ENCODE measurements at regions not wholly inside any gene's neighbourhood (a gene's known extent, or its start where the extent isn't known, plus 50 kb on each side); places are given as distances from the start of the nearest gene placed in this dataset.

DNA sequence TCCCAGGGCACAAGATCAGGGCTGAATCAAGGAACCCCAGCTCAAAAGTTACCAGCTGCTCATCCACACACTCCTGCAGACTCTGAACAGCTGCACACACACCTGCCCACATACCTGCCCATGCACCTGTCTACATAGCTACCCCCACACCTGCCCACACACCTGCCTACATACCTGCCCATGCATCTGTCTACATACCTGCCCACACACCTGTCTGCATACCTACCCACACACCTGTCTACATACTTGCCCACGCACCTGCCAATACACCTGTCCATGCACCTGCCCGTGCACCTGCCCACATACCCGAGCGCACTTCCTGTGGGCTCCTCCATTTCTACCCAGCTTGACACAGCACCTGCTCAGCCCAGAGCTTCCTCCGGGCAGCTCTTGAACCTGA is 122.8 kb upstream of the AGAP1 start:
- no peak for DNase-seq

DNA sequence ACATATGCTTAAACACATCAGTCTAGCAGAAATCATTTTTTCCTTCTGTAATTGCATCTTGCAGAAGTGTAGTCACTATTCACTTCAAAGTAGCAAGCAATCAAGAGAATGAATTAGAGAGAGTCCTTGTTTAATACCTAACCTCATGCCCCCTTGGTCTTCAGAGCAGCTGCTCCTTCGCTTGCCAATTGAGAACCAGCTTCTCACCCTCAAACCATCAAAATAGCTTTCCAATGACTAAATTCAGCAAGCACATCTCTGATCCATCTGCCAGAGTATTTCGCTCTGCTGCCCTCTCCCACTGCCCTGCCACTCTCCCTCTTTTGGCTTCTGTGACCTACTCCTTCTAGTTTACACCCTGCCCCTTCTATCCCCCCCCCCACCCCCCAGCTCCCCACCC is 120.7 kb upstream of the AGAP1 start:
- DNase-seq: no peak

DNA sequence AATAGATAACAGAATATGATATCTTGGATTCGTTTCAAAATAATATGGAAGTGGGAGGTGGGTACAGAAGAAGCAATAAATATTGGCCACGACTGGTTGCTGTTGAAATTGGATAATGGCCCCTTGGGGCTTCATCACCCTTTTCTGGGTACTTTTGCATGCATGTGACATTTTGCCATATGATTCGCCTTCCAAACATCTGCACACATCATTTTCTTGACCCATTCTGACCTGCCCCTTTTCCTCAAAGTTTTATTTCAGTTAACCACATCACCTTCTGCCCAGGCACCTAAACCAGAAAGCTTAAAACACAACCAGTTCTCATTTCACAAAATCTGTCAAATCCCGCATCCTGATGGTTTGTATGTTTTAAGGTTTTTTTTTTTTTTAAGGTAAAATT is 116.7 kb upstream of the AGAP1 start:
- no peak for DNase-seq

DNA sequence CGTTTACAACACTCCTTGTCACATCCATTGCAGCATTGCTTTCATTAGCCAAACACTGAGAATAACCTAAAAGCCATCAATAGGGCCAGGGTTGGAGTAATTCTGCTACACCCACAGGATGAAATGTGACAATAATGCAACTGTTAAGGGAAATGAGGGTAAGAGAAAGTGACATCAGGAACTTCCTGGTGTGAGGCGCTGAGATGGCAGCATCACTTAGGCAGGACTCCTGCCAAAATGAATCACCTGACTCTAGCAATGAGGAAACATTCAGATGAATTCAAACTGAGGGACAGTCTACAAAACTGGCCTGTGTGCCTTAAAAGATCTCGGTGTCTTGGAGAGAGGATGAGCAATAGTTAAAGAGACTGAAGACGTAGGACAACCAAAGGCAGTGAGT is 115.6 kb upstream of the AGAP1 start:
- DNase-seq: no peak

- DNase-seq: no peak
These were observed 114.9 kb upstream of the AGAP1 start for GRCh38 chr2:235378944-235379343.

- no peak for DNase-seq
These were observed 112.5 kb upstream of the AGAP1 start for GRCh38 chr2:235381261-235381912.

- no peak for DNase-seq
These were observed 111.7 kb upstream of the AGAP1 start for GRCh38 chr2:235382179-235382578.

GRCh38 chr2:235382601-235383000 is 111.2 kb upstream of the AGAP1 start:
- no peak for DNase-seq

- DNase-seq: no peak
These were observed 110.5 kb upstream of the AGAP1 start for GRCh38 chr2:235383272-235383843.

DNA sequence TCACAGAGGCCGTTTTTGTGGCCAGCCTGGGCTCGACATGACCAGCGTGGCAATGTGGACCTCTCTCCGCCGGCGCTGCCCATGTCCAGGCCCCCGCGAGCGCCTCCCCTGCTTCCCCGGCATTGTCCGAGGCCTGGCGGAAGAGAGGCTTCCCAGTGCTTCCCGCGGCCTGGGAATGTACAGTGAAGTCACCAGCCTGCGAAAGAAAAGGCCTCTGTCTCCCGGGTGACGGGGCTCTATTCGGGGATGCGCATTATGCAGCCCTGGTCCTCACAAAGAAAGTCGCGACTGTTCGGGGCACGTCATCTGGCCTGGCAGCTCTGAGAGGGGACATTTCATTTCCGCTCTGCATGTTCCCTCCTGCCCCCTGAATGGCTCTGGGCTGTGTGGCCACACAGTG is 109.2 kb upstream of the AGAP1 start:
- DNase-seq: no peak

- no peak for DNase-seq
These were observed 104.2 kb upstream of the AGAP1 start for GRCh38 chr2:235389626-235390025.

DNA sequence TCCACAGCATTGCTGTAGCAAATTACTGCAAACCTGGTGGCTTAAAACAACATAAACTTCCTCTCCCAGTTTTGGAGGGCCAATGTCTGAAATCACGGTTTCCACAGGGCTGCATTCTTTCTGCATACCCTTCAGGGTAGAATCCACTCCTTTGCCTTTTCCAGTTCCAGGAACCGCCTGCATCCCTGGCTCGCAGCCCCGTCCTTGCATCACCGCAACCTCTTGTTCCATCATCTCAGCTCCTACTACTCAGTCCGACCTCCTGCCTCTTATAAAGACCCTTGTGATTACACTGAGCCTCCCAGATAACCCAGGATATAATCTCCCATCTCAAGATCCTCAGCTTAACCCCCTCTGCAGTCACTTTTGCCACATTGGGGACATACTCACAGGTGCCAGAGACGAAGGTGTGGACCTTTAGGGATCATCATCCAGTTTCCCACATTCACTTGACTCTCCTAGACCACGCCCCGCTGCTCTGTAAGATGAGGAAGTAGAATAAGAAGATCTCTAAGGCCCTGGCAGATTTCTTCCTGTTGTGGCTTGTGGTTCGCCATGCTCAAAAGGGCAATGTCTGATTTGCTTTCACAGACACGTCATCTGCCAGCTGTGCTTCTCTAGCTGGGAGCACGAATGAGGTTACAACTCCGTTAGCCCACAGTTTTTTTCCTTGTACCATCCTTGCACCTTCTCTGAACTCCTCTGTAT is 103.6 kb upstream of the AGAP1 start:
- DNase-seq: no peak

GRCh38 chr2:235390816-235391194 is 103.0 kb upstream of the AGAP1 start:
- DNase-seq: no peak

DNA sequence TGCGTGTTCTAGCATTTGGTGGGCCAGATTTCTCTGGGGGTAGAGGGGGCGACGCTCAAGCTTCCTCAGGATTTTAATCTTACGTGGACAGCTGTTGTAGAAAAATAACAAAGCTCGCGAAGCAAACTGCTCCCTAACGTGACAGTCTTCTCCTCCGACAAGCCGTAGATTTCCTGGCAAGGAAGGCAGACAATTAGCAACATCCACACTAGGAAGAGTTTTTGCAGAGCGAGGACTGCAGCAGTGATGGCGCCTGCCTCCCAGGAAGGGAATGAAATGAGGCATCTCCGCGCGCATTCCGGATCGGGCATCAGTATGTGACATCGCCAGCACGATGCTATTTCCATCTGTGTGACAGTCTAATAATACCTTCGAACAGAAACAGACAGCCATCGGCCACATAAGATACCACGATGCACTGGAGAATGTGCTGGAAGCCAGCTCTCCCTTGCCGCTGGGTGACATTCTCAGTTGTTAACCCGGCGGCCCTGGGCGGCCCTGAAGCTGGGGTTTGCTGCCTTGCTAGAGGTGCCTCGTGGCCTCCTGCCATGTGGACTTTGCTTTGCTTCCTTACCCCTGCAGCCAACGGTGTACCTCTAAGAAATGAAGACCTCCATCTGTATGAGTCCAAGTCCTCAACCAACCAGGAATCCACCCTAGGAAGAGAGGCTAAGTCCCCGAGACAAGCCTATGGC is 101.8 kb upstream of the AGAP1 start:
- DNase-seq: no peak

GRCh38 chr2:235394278-235394828 is 99.5 kb upstream of the AGAP1 start:
- no peak for DNase-seq

GRCh38 chr2:235396071-235396846 is 97.6 kb upstream of the AGAP1 start:
- no peak for DNase-seq

GRCh38 chr2:235398321-235398720 is 95.5 kb upstream of the AGAP1 start:
- no peak for DNase-seq

DNA sequence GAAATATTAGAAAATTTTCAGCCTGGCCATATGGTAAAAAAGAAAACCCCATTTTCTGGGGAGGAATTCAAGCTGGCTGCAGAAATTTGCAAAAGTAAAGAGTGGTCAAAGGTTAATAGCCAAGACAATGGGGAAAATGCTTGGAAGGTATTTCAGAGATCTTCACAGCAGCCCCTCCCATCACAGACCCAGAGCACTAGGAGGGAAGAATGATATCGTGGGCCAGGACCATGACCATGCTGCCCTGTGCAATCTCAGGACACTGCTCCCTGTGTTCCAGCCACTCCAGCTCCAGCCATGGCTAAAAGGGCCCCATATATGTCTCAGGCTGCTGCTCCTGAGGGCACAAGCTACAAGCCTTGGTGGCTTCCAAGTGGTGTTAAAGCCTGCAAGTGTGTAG is 93.9 kb upstream of the AGAP1 start:
- DNase-seq: no peak

- DNase-seq: no peak
These were observed 91.4 kb upstream of the AGAP1 start for GRCh38 chr2:235402422-235402821.

DNA sequence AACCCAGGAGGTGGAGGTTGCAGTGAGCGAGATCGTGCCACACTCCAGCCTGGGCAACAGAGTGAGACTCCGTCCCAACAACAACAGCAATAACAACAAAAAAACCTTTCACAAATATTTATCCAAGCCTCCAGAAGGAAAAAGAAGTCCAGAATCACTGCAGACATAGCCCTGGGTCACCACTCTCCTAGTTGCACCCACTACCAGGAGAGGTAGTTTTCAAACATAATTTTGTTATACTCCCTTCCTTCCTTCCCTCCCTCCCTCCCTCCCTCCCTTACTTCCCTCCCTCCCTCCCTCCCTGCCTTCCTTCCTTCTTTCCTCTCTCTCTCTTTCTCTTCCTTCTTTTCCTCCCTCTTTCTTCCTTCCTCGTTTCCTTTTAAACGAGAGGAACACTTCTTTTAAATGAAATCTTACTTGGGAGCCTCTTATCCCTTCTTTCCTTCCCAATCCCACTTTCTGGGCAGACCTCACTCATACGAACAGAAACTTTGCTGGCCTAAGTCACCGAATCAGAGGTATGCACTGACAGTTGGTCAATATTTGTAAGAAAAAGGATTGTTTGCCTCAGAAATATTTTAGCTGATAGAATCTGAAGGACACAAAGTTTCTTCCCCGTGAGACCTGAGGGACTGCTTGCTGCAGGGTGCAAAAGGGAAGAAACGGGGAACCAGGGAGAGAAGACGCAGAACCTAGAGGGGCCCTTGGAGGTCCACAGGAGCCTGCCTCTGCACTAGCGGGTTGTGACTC is 88.1 kb upstream of the AGAP1 start:
- no peak for DNase-seq

DNA sequence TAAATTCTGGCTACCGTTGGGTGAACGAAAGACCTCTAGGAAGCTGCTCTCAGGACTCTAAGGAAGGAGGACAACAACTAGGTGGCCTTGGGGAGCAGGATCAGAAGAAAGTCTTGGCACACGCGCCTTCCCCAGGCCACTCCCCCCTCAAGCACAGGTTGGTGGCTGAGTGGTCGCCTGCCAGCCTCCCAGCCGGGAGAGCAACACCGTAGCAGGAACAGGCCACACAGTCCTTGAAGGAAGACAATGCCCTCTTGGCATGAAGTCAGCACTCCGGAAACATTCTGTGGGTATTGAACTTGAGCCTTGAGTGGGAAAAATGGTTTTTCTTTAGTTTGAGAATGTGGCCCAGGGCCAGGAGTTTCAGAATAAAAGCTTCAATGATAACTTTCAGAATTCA is 87.4 kb upstream of the AGAP1 start:
- DNase-seq: no peak

DNA sequence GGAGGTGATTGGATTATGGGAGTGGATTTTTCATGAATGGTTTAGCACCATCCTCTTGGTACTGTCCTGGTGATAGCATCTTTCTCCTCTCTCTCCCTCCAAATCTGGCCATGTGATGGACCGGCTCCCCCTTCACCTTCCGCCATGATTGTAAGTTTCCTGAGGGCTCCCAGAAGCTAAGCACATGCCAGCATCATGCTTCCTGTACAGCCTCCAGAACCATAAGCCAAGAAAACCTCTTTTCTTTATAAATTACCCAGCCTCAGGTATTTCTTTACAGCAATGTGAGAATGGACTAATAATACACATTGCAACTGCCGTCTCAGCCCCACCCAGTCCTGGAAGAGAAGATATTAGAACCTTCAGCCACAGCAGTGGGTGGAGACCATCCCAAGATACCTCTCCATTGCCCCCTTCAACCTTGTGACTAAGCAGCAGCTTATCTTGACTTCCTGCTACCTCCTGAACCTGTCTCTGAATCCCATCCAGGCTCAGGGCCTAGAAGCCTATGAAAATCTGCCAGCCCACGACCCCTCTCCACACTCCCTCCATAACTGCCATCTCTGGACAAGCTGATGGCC is 81.8 kb upstream of the AGAP1 start:
- DNase-seq: no peak
